Testis (tissue), 2 donors: ENCODE measurements at regions not wholly inside any gene's neighbourhood (a gene's known extent, or its start where the extent isn't known, plus 50 kb on each side); places are given as distances from the start of the nearest gene placed in this dataset.
"Not testable (repeated sequence)": the region's sequence is repeated elsewhere in the genome, so short reads cannot be mapped to it uniquely, and the experiment has no call there.

Source experiments
- DNase-seq: peaks from one replicate; pipeline ENCODE4 v3.0.0-alpha.2; 2019
- H3K27ac ChIP-seq, 2 donors: fragments of 200-600 bp; sonication (generic); one replicate each; pipeline ENCODE4 v1.5.1; 2019
- H3K27me3 ChIP-seq: fragments of 200-600 bp; sonication (generic); one replicate; pipeline ENCODE4 v1.5.1; 2019
- H3K36me3 ChIP-seq: fragments of 200-600 bp; sonication (generic); one replicate; pipeline ENCODE4 v1.5.1; 2017; ENCODE audit warnings: low read depth; ENCODE audit errors: missing control alignments
- H3K4me1 ChIP-seq: fragments of 200-600 bp; sonication (generic); one replicate; pipeline ENCODE4 v1.5.1; 2019
- H3K4me3 ChIP-seq, 2 donors: fragments of 200-600 bp; sonication (generic); one replicate each; pipeline ENCODE4 v1.5.1; 2017 to 2019
- H3K9me3 ChIP-seq: fragments of 200-600 bp; sonication (generic); one replicate; pipeline ENCODE4 v1.5.1; 2017
- POLR2A ChIP-seq: fragments of 450-650 bp; IDR thresholded peaks from one replicate; pipeline ENCODE4 v1.6.1; 2017; ENCODE audit warnings: antibody characterized with exemption, mild to moderate bottlenecking, moderate library complexity
- WGBS, 2 donors: methylation state at CpG; one replicate each; pipeline ENCODE4 v1.1.5; 2018; 5-methylcytosine and 5-hydroxymethylcytosine counted together
- intact Hi-C: fragments of 100-400 bp; cut with DNase I; formaldehyde crosslinking; loops from one replicate; pipeline ENCODE4 v1.15.1; 2023; ENCODE audit warnings: low total_unique reads
- TF ChIP-seq, protein P1 (sequence below), 3 experiments: fragments of 450-650 bp in 2 of 3; fragments of 200-600 bp in 1 of 3; sonication (generic) in 1 of 3; IDR thresholded peaks; one replicate each; pipeline ENCODE4 v1.5.1; 2016 to 2019; ENCODE audit warnings: antibody characterized with exemption in 3 of 3, mild to moderate bottlenecking in 2 of 3, moderate library complexity in 1 of 3

DNA sequence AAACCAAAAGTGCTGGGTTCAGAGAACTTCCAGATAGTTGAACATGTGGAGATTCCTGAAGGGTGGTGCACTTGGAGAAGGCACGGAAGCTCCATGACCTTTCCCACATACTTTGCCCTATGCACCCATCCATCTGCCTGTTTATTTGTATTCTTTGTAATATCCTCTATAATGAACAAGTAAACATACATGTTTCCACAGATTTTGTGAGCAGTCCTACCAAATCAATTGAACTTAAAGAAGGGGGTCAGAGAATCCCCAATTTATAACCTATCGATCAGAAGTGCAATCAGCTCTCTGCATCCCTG, 121.4 kb downstream of the ADSS2 start:
- TF ChIP-seq, protein P1, sequence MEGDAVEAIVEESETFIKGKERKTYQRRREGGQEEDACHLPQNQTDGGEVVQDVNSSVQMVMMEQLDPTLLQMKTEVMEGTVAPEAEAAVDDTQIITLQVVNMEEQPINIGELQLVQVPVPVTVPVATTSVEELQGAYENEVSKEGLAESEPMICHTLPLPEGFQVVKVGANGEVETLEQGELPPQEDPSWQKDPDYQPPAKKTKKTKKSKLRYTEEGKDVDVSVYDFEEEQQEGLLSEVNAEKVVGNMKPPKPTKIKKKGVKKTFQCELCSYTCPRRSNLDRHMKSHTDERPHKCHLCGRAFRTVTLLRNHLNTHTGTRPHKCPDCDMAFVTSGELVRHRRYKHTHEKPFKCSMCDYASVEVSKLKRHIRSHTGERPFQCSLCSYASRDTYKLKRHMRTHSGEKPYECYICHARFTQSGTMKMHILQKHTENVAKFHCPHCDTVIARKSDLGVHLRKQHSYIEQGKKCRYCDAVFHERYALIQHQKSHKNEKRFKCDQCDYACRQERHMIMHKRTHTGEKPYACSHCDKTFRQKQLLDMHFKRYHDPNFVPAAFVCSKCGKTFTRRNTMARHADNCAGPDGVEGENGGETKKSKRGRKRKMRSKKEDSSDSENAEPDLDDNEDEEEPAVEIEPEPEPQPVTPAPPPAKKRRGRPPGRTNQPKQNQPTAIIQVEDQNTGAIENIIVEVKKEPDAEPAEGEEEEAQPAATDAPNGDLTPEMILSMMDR (IDR thresholded peaks at IDR 0.05) = no peak
- TF ChIP-seq POLR2A = no peak
- H3K27ac ChIP-seq = no peak overlapping the region
- WGBS, 2 donors = 82 to 89% methylated on average over 2 of the region's 2 CpGs
- intact Hi-C loops = no loop called here
- no peaks in the 10 kb centered on the region for H3K4me1 ChIP-seq
- no peak overlapping the region for H3K4me3 ChIP-seq
- DNase-seq = no peak
- H3K27me3 ChIP-seq = no peaks in the 10 kb centered on the region
- no peaks in the 10 kb centered on the region for H3K9me3 ChIP-seq
- H3K36me3 ChIP-seq = no peaks in the 10 kb centered on the region

DNA sequence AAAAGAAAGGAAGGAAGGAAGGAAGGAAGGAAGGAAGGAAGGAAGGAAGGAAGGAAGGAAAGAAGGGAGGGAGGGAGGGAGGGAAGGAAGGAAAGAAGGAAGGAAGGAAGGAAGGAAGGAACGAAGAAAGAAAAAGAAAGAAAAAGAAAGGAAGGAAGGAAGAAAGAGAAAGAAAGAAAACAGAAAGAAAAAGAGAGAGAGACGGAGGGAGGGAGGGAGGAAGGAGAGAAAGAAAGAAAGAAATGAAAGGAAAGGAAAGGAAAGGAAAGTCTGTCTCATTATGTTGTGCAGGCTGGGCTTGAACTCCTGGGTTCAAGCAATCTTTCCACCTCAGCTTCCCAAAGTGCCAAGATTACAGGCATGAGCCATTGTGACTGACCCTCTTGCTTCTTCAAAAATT, 118.9 kb downstream of the ADSS2 start:
- WGBS, 2 donors = 94 to 95% methylated on average over 2 of the region's 2 CpGs
- DNase-seq, intact Hi-C loops, H3K27ac ChIP-seq, H3K4me3 ChIP-seq, H3K27me3 ChIP-seq, H3K4me1 ChIP-seq, H3K36me3 ChIP-seq, H3K9me3 ChIP-seq: not testable (repeated sequence)

DNA sequence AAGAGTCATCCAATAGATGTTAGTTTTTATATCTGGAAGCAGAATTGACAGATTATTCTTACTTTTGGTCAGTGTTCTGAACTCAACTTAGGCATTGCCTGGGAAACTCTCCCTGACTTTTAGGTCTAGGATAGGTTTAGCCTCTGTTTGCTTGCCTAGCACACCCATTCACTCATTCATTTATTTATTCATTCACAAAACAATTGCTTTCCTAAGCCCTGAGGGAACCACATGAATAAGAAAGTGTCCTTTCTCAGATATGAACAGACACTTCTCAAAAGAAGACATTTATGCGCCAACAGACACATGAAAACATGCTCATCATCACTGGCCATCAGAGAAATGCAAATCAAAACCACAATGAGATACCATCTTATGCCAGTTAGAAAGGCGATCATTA, 117.4 kb downstream of the ADSS2 start:
- H3K36me3 ChIP-seq, H3K4me1 ChIP-seq, H3K27ac ChIP-seq, intact Hi-C loops, H3K27me3 ChIP-seq, H3K4me3 ChIP-seq, DNase-seq, H3K9me3 ChIP-seq: not testable (repeated sequence)
- WGBS, 2 donors = 91% methylated on average over 2 of the region's 2 CpGs

DNA sequence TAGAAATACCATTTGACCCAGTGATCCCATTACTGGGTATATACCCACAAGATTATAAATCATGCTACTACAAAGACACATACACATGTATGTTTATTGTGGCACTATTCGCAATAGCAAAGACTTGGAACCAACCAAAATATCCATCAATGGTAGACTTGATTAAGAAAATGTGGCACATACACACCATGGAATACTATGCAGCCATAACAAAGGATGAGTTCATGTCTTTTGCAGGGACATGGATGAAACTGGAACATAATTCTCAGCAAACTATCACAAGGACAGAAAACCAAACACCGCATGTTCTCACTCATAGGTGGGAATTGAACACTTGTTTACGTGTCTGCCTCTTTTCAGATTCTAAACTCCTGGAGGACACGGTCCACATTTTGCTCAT, 116.9 kb downstream of the ADSS2 start:
- H3K4me3 ChIP-seq, H3K27me3 ChIP-seq, H3K4me1 ChIP-seq, DNase-seq, H3K36me3 ChIP-seq, intact Hi-C loops, H3K27ac ChIP-seq, H3K9me3 ChIP-seq: not testable (repeated sequence)
- WGBS, 2 donors = 94 to 96% methylated on average over 4 of the region's 4 CpGs

DNA sequence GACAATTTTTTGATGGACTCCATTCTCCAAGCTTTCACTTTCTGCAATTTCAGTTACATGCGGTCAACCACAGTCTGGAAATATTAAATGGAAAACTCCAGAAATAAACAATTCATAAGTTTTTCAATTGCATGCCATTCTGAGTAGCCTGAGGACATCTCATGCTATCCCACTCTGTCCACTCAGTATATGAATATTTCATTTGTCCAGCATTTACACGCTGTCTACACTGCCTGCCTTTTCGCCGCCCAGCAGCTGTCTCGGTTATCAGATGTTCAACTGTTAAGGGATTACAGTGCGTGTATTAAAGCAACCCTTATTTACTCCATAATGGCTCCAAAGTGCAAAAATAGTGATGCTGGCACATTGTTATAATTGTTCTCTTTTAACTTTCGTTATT, 116.3 kb downstream of the ADSS2 start:
- TF ChIP-seq, protein P1 (IDR thresholded peaks at IDR 0.05) = no peak
- no peak for TF ChIP-seq POLR2A
- DNase-seq = no peak
- H3K9me3 ChIP-seq = no peaks in the 10 kb centered on the region
- no peak overlapping the region for H3K27ac ChIP-seq
- no peaks in the 10 kb centered on the region for H3K27me3 ChIP-seq
- H3K4me1 ChIP-seq = peaks cover 5% of the 10 kb centered on the region
- WGBS, 2 donors = 84 to 86% methylated on average over 7 of the region's 7 CpGs
- H3K4me3 ChIP-seq = no peak overlapping the region
- H3K36me3 ChIP-seq = no peaks in the 10 kb centered on the region
- intact Hi-C loops = no loop called here

DNA sequence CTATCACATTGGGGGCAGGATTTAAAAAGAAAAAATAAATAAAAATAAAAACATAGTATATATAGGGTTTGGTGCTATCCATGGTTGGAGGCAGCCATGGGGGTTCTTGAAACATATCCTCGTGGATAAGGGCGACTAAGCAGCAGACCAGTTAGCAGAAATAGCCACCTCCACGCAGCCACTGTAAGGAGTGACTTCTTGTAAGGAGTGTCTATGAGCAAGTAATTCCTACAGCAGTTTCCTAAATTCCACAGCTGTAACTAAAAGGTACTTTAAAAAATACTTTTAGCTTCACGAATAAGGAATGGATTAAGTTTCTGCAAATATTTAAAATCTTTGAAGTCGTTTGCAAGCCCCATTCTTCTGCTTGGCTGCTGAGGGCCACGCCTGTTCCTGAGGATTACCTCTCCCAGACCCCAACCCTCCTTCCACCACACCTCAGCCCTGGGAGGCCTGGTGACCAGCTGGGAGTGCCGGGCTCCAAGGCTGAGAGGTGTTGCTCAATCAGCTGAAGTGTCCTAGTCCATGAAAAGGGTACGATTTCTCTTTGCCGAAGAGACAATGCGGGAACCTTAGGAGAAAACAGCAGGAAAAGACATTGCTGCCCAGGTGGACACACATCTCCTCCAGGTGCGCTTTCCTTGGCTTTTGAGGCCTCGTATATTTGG, 115.3 kb downstream of the ADSS2 start:
- Histone ChIP-seq H3K9me3 (no peaks in the 10 kb centered on the region), H3K36me3 (no peaks in the 10 kb centered on the region), H3K27ac (no peak overlapping the region), H3K27me3 (no peaks in the 10 kb centered on the region), H3K4me1 (peaks cover 9% of the 10 kb centered on the region), H3K4me3 (no peak overlapping the region)
- intact Hi-C loops = no loop called here
- no peak for DNase-seq
- TF ChIP-seq, protein P1 (IDR thresholded peaks at IDR 0.05) = no peak
- no peak for TF ChIP-seq POLR2A
- WGBS, 2 donors = 91 to 92% methylated on average over 12 of the region's 12 CpGs
